ENCODE measurements at regions not wholly inside any gene's neighbourhood (a gene's known extent, or its start where the extent isn't known, plus 50 kb on each side); places are given as distances from the start of the nearest gene placed in this dataset.

- Histone ChIP-seq H3K27ac (ENCODE audit: low read depth, low read length) (no peak overlapping the region), H3K36me3 (ENCODE audit: control insufficient read depth, low read length) (no peaks in the 10 kb centered on the region), H3K9me3 (ENCODE audit: control insufficient read depth, insufficient read depth, low read length) (no peaks in the 10 kb centered on the region), H3K9me2 (replicated peaks; ENCODE audit: control insufficient read depth, low read length) (no peaks in the 10 kb centered on the region), H3K4me2 (ENCODE audit: low read length) (no peak overlapping the region), H4K20me1 (ENCODE audit: control insufficient read depth, insufficient read depth, low read depth, low read length) (no peaks in the 10 kb centered on the region), H3K79me2 (ENCODE audit: control insufficient read depth, low read length) (no peaks in the 10 kb centered on the region), H3K4me1 (ENCODE audit: control insufficient read depth, low read length) (no peaks in the 10 kb centered on the region), H3K4me3 (ENCODE audit: low read length) (no peak overlapping the region), H3K27me3 (ENCODE audit: control insufficient read depth, low read length) (no peaks in the 10 kb centered on the region), H3F3A (ENCODE audit: control insufficient read depth, insufficient read depth) (no peaks in the 10 kb centered on the region)
- TF ChIP-seq CTCF (IDR thresholded peaks at IDR 0.05; ENCODE audit: low read depth, low read length, poor library complexity, severe bottlenecking): no peak
- TF ChIP-seq EZH2phosphoT487 (IDR thresholded peaks at IDR 0.05; ENCODE audit: borderline replicate concordance, low read length): no peak
These were observed 126.5 kb upstream of the ROPN1 start for GRCh38 chr3:124118397-124118796.

GRCh38 chr3:124119056-124119716 is 127.3 kb upstream of the ROPN1 start:
- no peak for TF ChIP-seq CTCF (IDR thresholded peaks at IDR 0.05; ENCODE audit: low read depth, low read length, poor library complexity, severe bottlenecking)
- TF ChIP-seq EZH2phosphoT487 (IDR thresholded peaks at IDR 0.05; ENCODE audit: borderline replicate concordance, low read length): no peak
- Histone ChIP-seq H4K20me1 (ENCODE audit: control insufficient read depth, insufficient read depth, low read depth, low read length) (no peaks in the 10 kb centered on the region), H3K9me2 (replicated peaks; ENCODE audit: control insufficient read depth, low read length) (no peaks in the 10 kb centered on the region), H3K36me3 (ENCODE audit: control insufficient read depth, low read length) (no peaks in the 10 kb centered on the region), H3K4me3 (ENCODE audit: low read length) (no peak overlapping the region), H3F3A (ENCODE audit: control insufficient read depth, insufficient read depth) (no peaks in the 10 kb centered on the region), H3K27ac (ENCODE audit: low read depth, low read length) (no peak overlapping the region), H3K4me1 (ENCODE audit: control insufficient read depth, low read length) (no peaks in the 10 kb centered on the region), H3K4me2 (ENCODE audit: low read length) (no peak overlapping the region), H3K79me2 (ENCODE audit: control insufficient read depth, low read length) (no peaks in the 10 kb centered on the region), H3K9me3 (ENCODE audit: control insufficient read depth, insufficient read depth, low read length) (no peaks in the 10 kb centered on the region), H3K27me3 (ENCODE audit: control insufficient read depth, low read length) (no peaks in the 10 kb centered on the region)

- H3K9me2 ChIP-seq (replicated peaks; ENCODE audit: control insufficient read depth, low read length): no peaks in the 10 kb centered on the region
- no peaks in the 10 kb centered on the region for H3F3A ChIP-seq (ENCODE audit: control insufficient read depth, insufficient read depth)
- H3K4me1 ChIP-seq (ENCODE audit: control insufficient read depth, low read length): no peaks in the 10 kb centered on the region
- no peak for TF ChIP-seq EZH2phosphoT487 (IDR thresholded peaks at IDR 0.05; ENCODE audit: borderline replicate concordance, low read length)
- TF ChIP-seq CTCF (IDR thresholded peaks at IDR 0.05; ENCODE audit: low read depth, low read length, poor library complexity, severe bottlenecking): no peak
- H3K27ac ChIP-seq (ENCODE audit: low read depth, low read length): no peak overlapping the region
- no peaks in the 10 kb centered on the region for H3K9me3 ChIP-seq (ENCODE audit: control insufficient read depth, insufficient read depth, low read length)
- H3K4me2 ChIP-seq (ENCODE audit: low read length): no peak overlapping the region
- H3K36me3 ChIP-seq (ENCODE audit: control insufficient read depth, low read length): no peaks in the 10 kb centered on the region
- H3K27me3 ChIP-seq (ENCODE audit: control insufficient read depth, low read length): no peaks in the 10 kb centered on the region; the same call in 1 of the 2 replicates
- no peak overlapping the region for H3K4me3 ChIP-seq (ENCODE audit: low read length)
- H4K20me1 ChIP-seq (ENCODE audit: control insufficient read depth, insufficient read depth, low read depth, low read length): no peaks in the 10 kb centered on the region
- no peaks in the 10 kb centered on the region for H3K79me2 ChIP-seq (ENCODE audit: control insufficient read depth, low read length)
These were observed 129.7 kb upstream of the ROPN1 start for GRCh38 chr3:124121379-124122312.

Data from DOHH2 (cell line).